ENCODE measurements at regions not wholly inside any gene's neighbourhood (a gene's known extent, or its start where the extent isn't known, plus 50 kb on each side); places are given as distances from the start of the nearest gene placed in this dataset.
"Not testable (repeated sequence)": the region's sequence is repeated elsewhere in the genome, so short reads cannot be mapped to it uniquely, and the experiment has no call there.

DNA sequence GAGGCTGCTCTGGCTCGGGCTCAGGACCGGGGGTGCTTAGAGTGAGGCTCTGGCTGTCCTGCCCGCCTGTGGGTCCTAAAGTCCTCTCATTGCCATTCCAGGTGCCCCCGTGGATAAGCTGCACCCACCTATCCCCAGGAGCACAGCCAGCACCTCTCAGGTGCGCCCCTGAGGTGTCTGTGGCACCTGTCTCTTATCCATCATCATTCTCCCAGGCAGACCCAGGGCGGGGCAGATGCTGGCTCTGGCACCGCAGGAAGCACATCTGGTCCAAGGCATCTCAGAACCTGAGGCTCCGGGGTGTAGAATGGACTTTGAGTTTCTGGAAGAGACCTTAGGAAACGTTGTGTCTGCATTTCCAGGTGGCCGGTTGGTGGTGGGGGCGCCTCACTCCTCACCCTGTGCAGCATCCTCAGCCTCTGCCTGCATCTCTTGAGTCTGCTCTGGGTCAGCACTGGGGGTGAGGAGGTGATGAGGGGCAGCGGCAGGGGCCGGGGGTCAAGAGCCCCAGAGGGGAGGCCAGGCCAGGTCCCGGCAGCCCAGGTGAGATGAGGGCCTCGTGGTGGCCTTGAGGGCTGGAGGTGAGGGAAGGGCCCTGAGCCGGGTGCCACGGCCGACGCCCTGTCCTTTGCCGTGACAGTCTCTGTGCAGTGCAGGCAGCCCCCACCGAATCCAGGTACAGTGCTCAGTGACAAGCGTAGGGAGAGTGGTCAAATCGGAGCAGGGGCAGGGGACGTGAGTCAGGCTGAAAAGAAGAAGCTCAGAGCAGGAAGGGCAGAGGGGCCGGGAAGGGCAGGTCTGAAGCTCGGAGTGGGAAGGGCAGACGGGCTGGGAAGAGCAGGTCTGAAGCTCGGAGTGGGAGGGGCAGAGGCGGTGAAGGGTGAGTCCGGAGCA is 173.5 kb downstream of the NPIPB11 start:
- ATAC-seq (no peak), DNase-seq (ENCODE audit: low spot score) (no peak), FAIRE-seq (no peak)
- Histone ChIP-seq H3K27ac (ENCODE audit: extremely low read length, insufficient read depth, low read length) (no peak overlapping the region), H3K4me3 (replicated peaks in 1 of 3; ENCODE audit: insufficient read depth in 1 of 3, low read depth in 2 of 3, low read length in 3 of 3) (no peak overlapping the region), H3K4me2 (ENCODE audit: low read depth, low read length) (no peak overlapping the region), H3K27me3 (ENCODE audit: control insufficient read depth in 1 of 2, insufficient read depth in 2 of 2, low read length in 2 of 2) (peaks cover 1 to 19% of the 10 kb centered on the region in 2 experiments; a peak in 3 of 5 replicates), H3K36me3 (replicated peaks in 1 of 2; ENCODE audit: control insufficient read depth in 1 of 2, insufficient read depth in 2 of 2, low read length in 2 of 2) (no peaks in the 10 kb centered on the region), H3K79me2 (ENCODE audit: insufficient read depth, low read length) (no peaks in the 10 kb centered on the region), H3K9me3 (ENCODE audit: low read length) (no peaks in the 10 kb centered on the region), H4K20me1 (ENCODE audit: insufficient read depth, low read length) (no peaks in the 10 kb centered on the region), H2AFZ (ENCODE audit: low read length) (no peak overlapping the region), H3K9ac (ENCODE audit: insufficient read depth, low read depth, low read length) (no peak overlapping the region), H3K4me1 (ENCODE audit: insufficient read depth, low read length) (peaks cover 39% of the 10 kb centered on the region)
- in situ Hi-C loops (cut with HindIII; ENCODE audit: extremely low pct_ligation_motif_present, low pct_unique_long_range_greater_than_20kb) (no loop called here), intact Hi-C loops (cut with micrococcal nuclease; ENCODE audit: unreplicated experiment) (no loop called here)
- 25% methylated on average over 27 of the region's 30 CpGs for WGBS (ENCODE audit: low lambda C conversion rate)
- CTCF ChIA-PET (ENCODE audit: low intra/inter-chr PET ratio, low total read pairs), result no interaction called here
- no TSS peak for BruUV-seq (replicated peaks)
- POLR2A ChIA-PET, result no interaction called here
- TF ChIP-seq SP4 (CRISPR knock-in tag; IDR thresholded peaks at IDR 0.05), result 0 out of 2 replicates have a peak, but pooled peaks have one; percentile 24
- TF ChIP-seq ZNF350 (CRISPR knock-in tag; IDR thresholded peaks at IDR 0.05; ENCODE audit: borderline replicate concordance, low read depth), result no peak
- no peak for TF ChIP-seq SMAD3 (CRISPR knock-in tag; IDR thresholded peaks at IDR 0.05)
- TF ChIP-seq, protein P1, sequence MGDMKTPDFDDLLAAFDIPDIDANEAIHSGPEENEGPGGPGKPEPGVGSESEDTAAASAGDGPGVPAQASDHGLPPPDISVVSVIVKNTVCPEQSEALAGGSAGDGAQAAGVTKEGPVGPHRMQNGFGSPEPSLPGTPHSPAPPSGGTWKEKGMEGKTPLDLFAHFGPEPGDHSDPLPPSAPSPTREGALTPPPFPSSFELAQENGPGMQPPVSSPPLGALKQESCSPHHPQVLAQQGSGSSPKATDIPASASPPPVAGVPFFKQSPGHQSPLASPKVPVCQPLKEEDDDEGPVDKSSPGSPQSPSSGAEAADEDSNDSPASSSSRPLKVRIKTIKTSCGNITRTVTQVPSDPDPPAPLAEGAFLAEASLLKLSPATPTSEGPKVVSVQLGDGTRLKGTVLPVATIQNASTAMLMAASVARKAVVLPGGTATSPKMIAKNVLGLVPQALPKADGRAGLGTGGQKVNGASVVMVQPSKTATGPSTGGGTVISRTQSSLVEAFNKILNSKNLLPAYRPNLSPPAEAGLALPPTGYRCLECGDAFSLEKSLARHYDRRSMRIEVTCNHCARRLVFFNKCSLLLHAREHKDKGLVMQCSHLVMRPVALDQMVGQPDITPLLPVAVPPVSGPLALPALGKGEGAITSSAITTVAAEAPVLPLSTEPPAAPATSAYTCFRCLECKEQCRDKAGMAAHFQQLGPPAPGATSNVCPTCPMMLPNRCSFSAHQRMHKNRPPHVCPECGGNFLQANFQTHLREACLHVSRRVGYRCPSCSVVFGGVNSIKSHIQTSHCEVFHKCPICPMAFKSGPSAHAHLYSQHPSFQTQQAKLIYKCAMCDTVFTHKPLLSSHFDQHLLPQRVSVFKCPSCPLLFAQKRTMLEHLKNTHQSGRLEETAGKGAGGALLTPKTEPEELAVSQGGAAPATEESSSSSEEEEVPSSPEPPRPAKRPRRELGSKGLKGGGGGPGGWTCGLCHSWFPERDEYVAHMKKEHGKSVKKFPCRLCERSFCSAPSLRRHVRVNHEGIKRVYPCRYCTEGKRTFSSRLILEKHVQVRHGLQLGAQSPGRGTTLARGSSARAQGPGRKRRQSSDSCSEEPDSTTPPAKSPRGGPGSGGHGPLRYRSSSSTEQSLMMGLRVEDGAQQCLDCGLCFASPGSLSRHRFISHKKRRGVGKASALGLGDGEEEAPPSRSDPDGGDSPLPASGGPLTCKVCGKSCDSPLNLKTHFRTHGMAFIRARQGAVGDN (CRISPR knock-in tag; IDR thresholded peaks at IDR 0.05), result peak; percentile 26; the same call in 1 of the 2 replicates
- no peak for TF ChIP-seq ELF1 (CRISPR knock-in tag; IDR thresholded peaks at IDR 0.05)
- TF ChIP-seq, protein P2, sequence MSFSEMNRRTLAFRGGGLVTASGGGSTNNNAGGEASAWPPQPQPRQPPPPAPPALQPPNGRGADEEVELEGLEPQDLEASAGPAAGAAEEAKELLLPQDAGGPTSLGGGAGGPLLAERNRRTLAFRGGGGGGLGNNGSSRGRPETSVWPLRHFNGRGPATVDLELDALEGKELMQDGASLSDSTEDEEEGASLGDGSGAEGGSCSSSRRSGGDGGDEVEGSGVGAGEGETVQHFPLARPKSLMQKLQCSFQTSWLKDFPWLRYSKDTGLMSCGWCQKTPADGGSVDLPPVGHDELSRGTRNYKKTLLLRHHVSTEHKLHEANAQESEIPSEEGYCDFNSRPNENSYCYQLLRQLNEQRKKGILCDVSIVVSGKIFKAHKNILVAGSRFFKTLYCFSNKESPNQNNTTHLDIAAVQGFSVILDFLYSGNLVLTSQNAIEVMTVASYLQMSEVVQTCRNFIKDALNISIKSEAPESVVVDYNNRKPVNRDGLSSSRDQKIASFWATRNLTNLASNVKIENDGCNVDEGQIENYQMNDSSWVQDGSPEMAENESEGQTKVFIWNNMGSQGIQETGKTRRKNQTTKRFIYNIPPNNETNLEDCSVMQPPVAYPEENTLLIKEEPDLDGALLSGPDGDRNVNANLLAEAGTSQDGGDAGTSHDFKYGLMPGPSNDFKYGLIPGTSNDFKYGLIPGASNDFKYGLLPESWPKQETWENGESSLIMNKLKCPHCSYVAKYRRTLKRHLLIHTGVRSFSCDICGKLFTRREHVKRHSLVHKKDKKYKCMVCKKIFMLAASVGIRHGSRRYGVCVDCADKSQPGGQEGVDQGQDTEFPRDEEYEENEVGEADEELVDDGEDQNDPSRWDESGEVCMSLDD (CRISPR knock-in tag; IDR thresholded peaks at IDR 0.05; ENCODE audit: borderline replicate concordance), result no peak
- TF ChIP-seq ZSCAN25 (CRISPR knock-in tag; IDR thresholded peaks at IDR 0.05), result no peak
- no peak for TF ChIP-seq ZFP36L1 (CRISPR knock-in tag; IDR thresholded peaks at IDR 0.05)
- TF ChIP-seq EEA1 (CRISPR knock-in tag; IDR thresholded peaks at IDR 0.05; ENCODE audit: borderline replicate concordance), result no peak
- TF ChIP-seq ZBTB21 (CRISPR knock-in tag; IDR thresholded peaks at IDR 0.05), result no peak

DNA sequence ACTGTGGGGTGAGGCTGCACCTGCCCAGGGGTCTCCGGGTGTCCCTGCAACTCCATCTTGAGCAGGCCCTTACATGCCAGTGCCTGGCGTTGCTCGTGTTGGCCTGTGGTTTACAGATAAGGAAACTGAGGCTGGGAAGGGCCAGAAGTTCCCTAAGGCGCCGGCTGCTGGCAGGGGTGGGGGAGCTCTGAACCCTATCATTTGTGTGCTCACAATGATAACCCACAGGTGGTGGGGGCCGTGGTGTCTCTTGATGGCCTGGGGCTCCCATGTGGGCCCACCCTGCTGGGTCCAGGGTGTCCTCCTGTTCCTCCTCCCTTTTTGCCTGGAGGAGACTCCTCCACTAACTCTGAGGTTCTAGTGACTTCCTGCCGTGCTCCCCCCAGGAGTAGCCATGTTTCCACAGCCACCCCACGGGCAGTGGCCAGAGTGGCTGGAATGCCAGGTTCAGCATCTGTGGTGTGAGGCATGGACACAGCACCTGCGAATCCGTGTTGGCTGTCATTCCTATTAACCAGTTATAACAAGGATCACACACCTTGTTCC is 174.3 kb downstream of the NPIPB11 start:
- H3K27ac ChIP-seq (ENCODE audit: extremely low read length, insufficient read depth, low read length); H4K20me1 ChIP-seq (ENCODE audit: insufficient read depth, low read length); H3K9ac ChIP-seq (ENCODE audit: insufficient read depth, low read depth, low read length); ATAC-seq; in situ Hi-C loops (cut with HindIII; ENCODE audit: extremely low pct_ligation_motif_present, low pct_unique_long_range_greater_than_20kb); BruUV-seq (replicated peaks); H3K79me2 ChIP-seq (ENCODE audit: insufficient read depth, low read length); H3K9me3 ChIP-seq (ENCODE audit: low read length); H3K36me3 ChIP-seq (replicated peaks in 1 of 2; ENCODE audit: control insufficient read depth in 1 of 2, insufficient read depth in 2 of 2, low read length in 2 of 2); POLR2A ChIA-PET; intact Hi-C loops (cut with micrococcal nuclease; ENCODE audit: unreplicated experiment); H2AFZ ChIP-seq (ENCODE audit: low read length); FAIRE-seq; CTCF ChIA-PET (ENCODE audit: low intra/inter-chr PET ratio, low total read pairs); H3K4me3 ChIP-seq (replicated peaks in 1 of 3; ENCODE audit: insufficient read depth in 1 of 3, low read depth in 2 of 3, low read length in 3 of 3); H3K4me2 ChIP-seq (ENCODE audit: low read depth, low read length); DNase-seq (ENCODE audit: low spot score): not testable (repeated sequence)
- peaks cover 39% of the 10 kb centered on the region for H3K4me1 ChIP-seq (ENCODE audit: insufficient read depth, low read length)
- WGBS (ENCODE audit: low lambda C conversion rate), result 51% methylated on average over 9 of the region's 10 CpGs
- H3K27me3 ChIP-seq (ENCODE audit: control insufficient read depth in 1 of 2, insufficient read depth in 2 of 2, low read length in 2 of 2), result peaks cover 1 to 19% of the 10 kb centered on the region in 2 experiments; a peak in 3 of 5 replicates

All from HepG2 (cell line).